ENCODE measurements at regions not wholly inside any gene's neighbourhood (a gene's known extent, or its start where the extent isn't known, plus 50 kb on each side); places are given as distances from the start of the nearest gene placed in this dataset.

GRCh38 chr12:125744201-125744600, 679.0 kb downstream of the AACS start:
- no peak for TF ChIP-seq CTCF (conservative IDR thresholded peaks at IDR 0.05; ENCODE audit: low read depth)
- CTCF ChIA-PET = interaction anchor here (0.7 kb wide), 1 partner anchor 66 kb away, joined by 4 read pairs; no protein-coding TSS in a partner anchor
- H3K27ac ChIP-seq = no peak overlapping the region
- DNase-seq (ENCODE audit: low spot score) = no peak
- POLR2A ChIA-PET (ENCODE audit: low non-redundant PET) = no interaction called here

- H3K27ac ChIP-seq = no peak overlapping the region
- DNase-seq (ENCODE audit: low spot score) = no peak
- CTCF ChIA-PET = interaction anchor here (0.6 kb wide), 1 partner anchor 426 kb away, joined by 3 read pairs; no protein-coding TSS in a partner anchor
- no peak for TF ChIP-seq CTCF (conservative IDR thresholded peaks at IDR 0.05; ENCODE audit: low read depth)
- POLR2A ChIA-PET (ENCODE audit: low non-redundant PET) = interaction anchor here (0.6 kb wide), 1 partner anchor 124 kb away, joined by 3 read pairs; no protein-coding TSS in a partner anchor
Observed at GRCh38 chr12:125755512-125755911, 690.3 kb downstream of the AACS start.

GRCh38 chr12:125766091-125766490, 700.9 kb downstream of the AACS start:
- no peak for TF ChIP-seq CTCF (conservative IDR thresholded peaks at IDR 0.05; ENCODE audit: low read depth)
- POLR2A ChIA-PET (ENCODE audit: low non-redundant PET) = no interaction called here
- H3K27ac ChIP-seq = no peak overlapping the region
- DNase-seq (ENCODE audit: low spot score) = no peak
- CTCF ChIA-PET = no interaction called here

- no peak overlapping the region for H3K27ac ChIP-seq
- DNase-seq (ENCODE audit: low spot score) = no peak
- ChIA-PET CTCF (interaction anchor here (0.6 kb wide), 1 partner anchor 1713 kb away, joined by 3 read pairs; no protein-coding TSS in a partner anchor), POLR2A (ENCODE audit: low non-redundant PET) (no interaction called here)
- no peak for TF ChIP-seq CTCF (conservative IDR thresholded peaks at IDR 0.05; ENCODE audit: low read depth)
Observed at GRCh38 chr12:125772403-125772802, 707.2 kb downstream of the AACS start.

GRCh38 chr12:125773033-125773640, 707.9 kb downstream of the AACS start:
- POLR2A ChIA-PET (ENCODE audit: low non-redundant PET) = no interaction called here
- no peak overlapping the region for H3K27ac ChIP-seq
- peak; percentile 30; the same call in 1 of the 2 replicates for TF ChIP-seq CTCF (conservative IDR thresholded peaks at IDR 0.05; ENCODE audit: low read depth)
- peak; percentile 8 for DNase-seq (ENCODE audit: low spot score)
- CTCF ChIA-PET = interaction anchor here (0.6 to 0.7 kb wide), 2 partner anchors 582 to 1713 kb away, joined by 3 read pairs; no protein-coding TSS in a partner anchor

- DNase-seq (ENCODE audit: low spot score) = no peak
- no peak overlapping the region for H3K27ac ChIP-seq
- TF ChIP-seq CTCF (conservative IDR thresholded peaks at IDR 0.05; ENCODE audit: low read depth) = no peak
- CTCF ChIA-PET = no interaction called here
- POLR2A ChIA-PET (ENCODE audit: low non-redundant PET) = no interaction called here
Observed at GRCh38 chr12:125775507-125775906, 710.3 kb downstream of the AACS start.

Data from RWPE1 (cell line).